ENCODE measurements at regions not wholly inside any gene's neighbourhood (a gene's known extent, or its start where the extent isn't known, plus 50 kb on each side); places are given as distances from the start of the nearest gene placed in this dataset.
"Not testable (repeated sequence)": the region's sequence is repeated elsewhere in the genome, so short reads cannot be mapped to it uniquely, and the experiment has no call there.

DNA sequence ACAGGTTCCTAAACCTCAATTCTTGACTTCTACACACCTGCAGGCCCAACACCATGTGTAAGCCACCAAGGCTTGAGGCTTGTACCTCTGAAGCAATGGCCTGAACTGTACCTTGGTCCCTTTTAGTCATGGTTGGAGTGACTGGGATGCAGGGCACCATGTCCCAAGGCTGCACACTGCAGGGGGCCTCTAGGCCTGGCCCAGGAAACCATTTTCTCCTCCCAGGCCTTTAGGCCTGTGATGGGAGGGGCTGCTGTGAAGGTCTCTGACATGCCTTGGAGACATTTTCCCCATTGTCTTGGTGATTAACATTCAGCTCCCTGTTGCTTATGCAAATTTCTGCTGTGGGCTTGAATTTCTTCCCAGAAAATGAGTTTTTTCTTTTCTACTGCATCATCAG is 75.8 kb upstream of the ZNF678 start:
- Histone ChIP-seq H3F3A (ENCODE audit: insufficient read depth, low read depth) (no peaks in the 10 kb centered on the region), H3K79me2 (ENCODE audit: low read depth) (no peaks in the 10 kb centered on the region), H3K27ac (no peak overlapping the region), H3K4me1 (replicated peaks; ENCODE audit: insufficient read depth) (no peaks in the 10 kb centered on the region), H3K27me3 (ENCODE audit: insufficient read depth, low read depth) (no peaks in the 10 kb centered on the region), H3K36me3 (ENCODE audit: low read depth) (no peaks in the 10 kb centered on the region), H3K9me3 (ENCODE audit: insufficient read depth, low read depth) (no peaks in the 10 kb centered on the region), H2AFZ (no peak overlapping the region), H3K4me2 (no peak overlapping the region), H3K9me2 (ENCODE audit: insufficient read depth) (no peaks in the 10 kb centered on the region), H4K20me1 (ENCODE audit: insufficient read depth) (no peaks in the 10 kb centered on the region), H3K4me3 (no peak overlapping the region)
- no TSS peak for BruUV-seq (replicated peaks)
- intact Hi-C loops (cut with micrococcal nuclease; ENCODE audit: unreplicated experiment) = loop anchor here (10.0 kb wide), 1 partner anchor 647 kb away; no protein-coding TSS in a partner anchor
- POLR2A ChIA-PET (ENCODE audit: unreplicated experiment) = no interaction called here
- TF ChIP-seq, protein P1, sequence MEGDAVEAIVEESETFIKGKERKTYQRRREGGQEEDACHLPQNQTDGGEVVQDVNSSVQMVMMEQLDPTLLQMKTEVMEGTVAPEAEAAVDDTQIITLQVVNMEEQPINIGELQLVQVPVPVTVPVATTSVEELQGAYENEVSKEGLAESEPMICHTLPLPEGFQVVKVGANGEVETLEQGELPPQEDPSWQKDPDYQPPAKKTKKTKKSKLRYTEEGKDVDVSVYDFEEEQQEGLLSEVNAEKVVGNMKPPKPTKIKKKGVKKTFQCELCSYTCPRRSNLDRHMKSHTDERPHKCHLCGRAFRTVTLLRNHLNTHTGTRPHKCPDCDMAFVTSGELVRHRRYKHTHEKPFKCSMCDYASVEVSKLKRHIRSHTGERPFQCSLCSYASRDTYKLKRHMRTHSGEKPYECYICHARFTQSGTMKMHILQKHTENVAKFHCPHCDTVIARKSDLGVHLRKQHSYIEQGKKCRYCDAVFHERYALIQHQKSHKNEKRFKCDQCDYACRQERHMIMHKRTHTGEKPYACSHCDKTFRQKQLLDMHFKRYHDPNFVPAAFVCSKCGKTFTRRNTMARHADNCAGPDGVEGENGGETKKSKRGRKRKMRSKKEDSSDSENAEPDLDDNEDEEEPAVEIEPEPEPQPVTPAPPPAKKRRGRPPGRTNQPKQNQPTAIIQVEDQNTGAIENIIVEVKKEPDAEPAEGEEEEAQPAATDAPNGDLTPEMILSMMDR (conservative IDR thresholded peaks at IDR 0.05) = no peak
- TF ChIP-seq EZH2 (IDR thresholded peaks at IDR 0.05; ENCODE audit: low read depth) = no peak
- DNase-seq = no peak
- CTCF ChIA-PET = no interaction called here

DNA sequence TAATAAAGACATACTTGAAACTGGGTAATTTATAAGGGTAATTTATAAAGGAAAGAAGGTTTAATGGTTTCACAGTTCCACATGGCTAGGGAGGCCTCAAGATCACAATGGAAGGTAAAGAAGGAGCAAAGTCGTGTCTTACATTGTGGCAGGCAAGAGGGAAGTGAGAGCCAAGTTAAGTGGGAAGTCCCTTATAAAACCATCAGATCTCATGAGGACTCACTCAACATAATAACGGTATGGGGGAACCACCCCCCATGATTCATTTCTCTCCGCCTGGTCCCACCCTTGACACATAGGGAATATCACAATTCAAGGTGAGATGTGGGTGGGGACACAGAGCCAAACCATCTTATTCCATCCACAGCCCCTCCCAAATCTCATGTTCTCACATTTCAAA is 76.8 kb upstream of the ZNF678 start:
- BruUV-seq (replicated peaks) = no TSS peak
- TF ChIP-seq, protein P1 (conservative IDR thresholded peaks at IDR 0.05) = no peak
- no peak for TF ChIP-seq EZH2 (IDR thresholded peaks at IDR 0.05; ENCODE audit: low read depth)
- Histone ChIP-seq H4K20me1 (ENCODE audit: insufficient read depth) (no peaks in the 10 kb centered on the region), H3K79me2 (ENCODE audit: low read depth) (no peaks in the 10 kb centered on the region), H3F3A (ENCODE audit: insufficient read depth, low read depth) (no peaks in the 10 kb centered on the region), H3K4me1 (replicated peaks; ENCODE audit: insufficient read depth) (no peaks in the 10 kb centered on the region), H3K4me3 (no peak overlapping the region), H3K27me3 (ENCODE audit: insufficient read depth, low read depth) (no peaks in the 10 kb centered on the region), H2AFZ (no peak overlapping the region), H3K9me3 (ENCODE audit: insufficient read depth, low read depth) (no peaks in the 10 kb centered on the region), H3K27ac (no peak overlapping the region), H3K9me2 (ENCODE audit: insufficient read depth) (no peaks in the 10 kb centered on the region), H3K36me3 (ENCODE audit: low read depth) (no peaks in the 10 kb centered on the region), H3K4me2 (no peak overlapping the region)
- intact Hi-C loops (cut with micrococcal nuclease; ENCODE audit: unreplicated experiment) = loop anchor here (10.0 kb wide), 1 partner anchor 648 kb away; no protein-coding TSS in a partner anchor
- CTCF ChIA-PET = no interaction called here
- POLR2A ChIA-PET (ENCODE audit: unreplicated experiment) = no interaction called here
- no peak for DNase-seq

DNA sequence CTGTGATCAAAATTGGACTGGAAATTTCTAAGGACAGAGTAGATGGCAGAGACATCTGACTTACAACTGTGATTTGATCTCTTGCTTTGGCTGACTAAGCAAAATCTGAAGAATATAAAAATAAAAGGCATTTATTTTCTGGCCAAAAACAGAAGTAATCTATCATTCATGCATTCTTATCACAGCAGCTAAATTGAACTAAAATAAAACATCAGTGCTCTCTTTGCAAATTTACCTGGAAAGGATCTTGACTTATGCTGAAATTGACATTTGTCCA is 81.4 kb upstream of the ZNF678 start:
- Histone ChIP-seq H4K20me1 (ENCODE audit: insufficient read depth) (no peaks in the 10 kb centered on the region), H3F3A (ENCODE audit: insufficient read depth, low read depth) (no peaks in the 10 kb centered on the region), H3K27ac (no peak overlapping the region), H3K9me3 (ENCODE audit: insufficient read depth, low read depth) (no peaks in the 10 kb centered on the region), H2AFZ (no peak overlapping the region), H3K4me3 (no peak overlapping the region), H3K79me2 (ENCODE audit: low read depth) (no peaks in the 10 kb centered on the region), H3K36me3 (ENCODE audit: low read depth) (no peaks in the 10 kb centered on the region), H3K27me3 (ENCODE audit: insufficient read depth, low read depth) (peaks cover 5% of the 10 kb centered on the region; the same call in 1 of the 2 replicates), H3K9me2 (ENCODE audit: insufficient read depth) (no peaks in the 10 kb centered on the region), H3K4me2 (no peak overlapping the region), H3K4me1 (replicated peaks; ENCODE audit: insufficient read depth) (no peaks in the 10 kb centered on the region)
- DNase-seq = no peak
- intact Hi-C loops (cut with micrococcal nuclease; ENCODE audit: unreplicated experiment) = loop anchor here (5.0 to 10.0 kb wide), 2 partner anchors 280 to 653 kb away; no protein-coding TSS in a partner anchor
- ChIA-PET CTCF (interaction anchor here (0.6 kb wide), 1 partner anchor 509 kb away, joined by 7 read pairs; no protein-coding TSS in a partner anchor), POLR2A (ENCODE audit: unreplicated experiment) (no interaction called here)
- BruUV-seq (replicated peaks) = no TSS peak
- TF ChIP-seq, protein P1 (conservative IDR thresholded peaks at IDR 0.05) = no peak
- no peak for TF ChIP-seq EZH2 (IDR thresholded peaks at IDR 0.05; ENCODE audit: low read depth)

DNA sequence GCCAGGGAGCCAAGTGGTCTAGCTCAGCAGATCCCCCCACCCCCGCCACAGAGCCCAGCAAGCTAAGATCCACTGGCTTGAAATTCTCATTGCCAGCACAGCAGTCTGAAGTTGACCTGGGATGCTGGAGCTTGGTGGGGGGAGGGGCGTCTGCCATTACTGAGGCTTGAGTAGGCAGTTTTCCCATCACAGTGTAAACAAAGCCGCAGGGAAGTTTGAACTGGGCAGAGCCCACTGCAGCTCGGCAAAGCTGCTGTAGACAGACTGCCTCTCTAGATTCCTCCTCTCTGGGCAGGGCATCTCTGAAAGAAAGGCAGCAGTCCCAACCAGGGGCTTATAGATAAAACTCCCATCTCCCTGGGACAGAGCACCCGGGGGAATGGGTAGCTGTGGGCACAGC is 89.3 kb upstream of the ZNF678 start:
- H3K4me2 ChIP-seq; H3K9me2 ChIP-seq (ENCODE audit: insufficient read depth); BruUV-seq (replicated peaks); H4K20me1 ChIP-seq (ENCODE audit: insufficient read depth); H3K79me2 ChIP-seq (ENCODE audit: low read depth); intact Hi-C loops (cut with micrococcal nuclease; ENCODE audit: unreplicated experiment); H3K4me3 ChIP-seq; CTCF ChIA-PET; H2AFZ ChIP-seq; POLR2A ChIA-PET (ENCODE audit: unreplicated experiment); DNase-seq; H3K9me3 ChIP-seq (ENCODE audit: insufficient read depth, low read depth); H3K36me3 ChIP-seq (ENCODE audit: low read depth); H3K27ac ChIP-seq; H3F3A ChIP-seq (ENCODE audit: insufficient read depth, low read depth); H3K4me1 ChIP-seq (replicated peaks; ENCODE audit: insufficient read depth): not testable (repeated sequence)
- peaks cover 18% of the 10 kb centered on the region; the same call in 1 of the 2 replicates for H3K27me3 ChIP-seq (ENCODE audit: insufficient read depth, low read depth)
